Gastrocnemius medialis (tissue), 4 donors: ENCODE measurements at regions not wholly inside any gene's neighbourhood (a gene's known extent, or its start where the extent isn't known, plus 50 kb on each side); places are given as distances from the start of the nearest gene placed in this dataset.

Experiments used
- POLR2A ChIP-seq, 2 donors: fragments of 450-650 bp; IDR thresholded peaks; one replicate each; pipeline ENCODE4 v1.6.1; 2017; ENCODE audit warnings: antibody characterized with exemption in 2 of 2, mild to moderate bottlenecking in 2 of 2, moderate library complexity in 2 of 2
- TF ChIP-seq, protein P1 (sequence below), 5 experiments: fragments of 450-650 bp in 3 of 5; fragments of 200-600 bp in 2 of 5; sonication (generic) in 2 of 5; IDR thresholded peaks in 4 of 5; conservative IDR thresholded peaks in 1 of 5; 1 replicate in 4 of 5; 2 replicates in 1 of 5; pipeline ENCODE4 v1.5.1; 2016 to 2019; ENCODE audit warnings: antibody characterized with exemption in 5 of 5, mild to moderate bottlenecking in 3 of 5, moderate library complexity in 3 of 5

- TF ChIP-seq, protein P1, sequence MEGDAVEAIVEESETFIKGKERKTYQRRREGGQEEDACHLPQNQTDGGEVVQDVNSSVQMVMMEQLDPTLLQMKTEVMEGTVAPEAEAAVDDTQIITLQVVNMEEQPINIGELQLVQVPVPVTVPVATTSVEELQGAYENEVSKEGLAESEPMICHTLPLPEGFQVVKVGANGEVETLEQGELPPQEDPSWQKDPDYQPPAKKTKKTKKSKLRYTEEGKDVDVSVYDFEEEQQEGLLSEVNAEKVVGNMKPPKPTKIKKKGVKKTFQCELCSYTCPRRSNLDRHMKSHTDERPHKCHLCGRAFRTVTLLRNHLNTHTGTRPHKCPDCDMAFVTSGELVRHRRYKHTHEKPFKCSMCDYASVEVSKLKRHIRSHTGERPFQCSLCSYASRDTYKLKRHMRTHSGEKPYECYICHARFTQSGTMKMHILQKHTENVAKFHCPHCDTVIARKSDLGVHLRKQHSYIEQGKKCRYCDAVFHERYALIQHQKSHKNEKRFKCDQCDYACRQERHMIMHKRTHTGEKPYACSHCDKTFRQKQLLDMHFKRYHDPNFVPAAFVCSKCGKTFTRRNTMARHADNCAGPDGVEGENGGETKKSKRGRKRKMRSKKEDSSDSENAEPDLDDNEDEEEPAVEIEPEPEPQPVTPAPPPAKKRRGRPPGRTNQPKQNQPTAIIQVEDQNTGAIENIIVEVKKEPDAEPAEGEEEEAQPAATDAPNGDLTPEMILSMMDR (IDR thresholded peaks at IDR 0.05 in 4 of 5, conservative IDR thresholded peaks at IDR 0.05 in 1 of 5): no peak
- TF ChIP-seq POLR2A (IDR thresholded peaks at IDR 0.05): no peak
These were observed 62.5 kb upstream of the KRTAP11-1 start for GRCh38 chr21:30943920-30944319.
